Mesenchymal stem cell (in vitro differentiated cells and primary cell): ENCODE measurements at regions not wholly inside any gene's neighbourhood (a gene's known extent, or its start where the extent isn't known, plus 50 kb on each side); places are given as distances from the start of the nearest gene placed in this dataset.

Experiments used
- DNase-seq: peaks from one replicate; pipeline ENCODE4 v3.0.0-alpha.2; 2013
- H2AFZ ChIP-seq: one replicate; pipeline ENCODE4 v1.6.1; 2013; ENCODE audit warnings: low read depth, mild to moderate bottlenecking, control low read depth, inconsistent platforms, low read length, moderate library complexity
- H2AK5ac ChIP-seq: 2 replicates; pipeline ENCODE4 v1.6.1; 2013; ENCODE audit warnings: low read length, moderate library complexity, mild to moderate bottlenecking, inconsistent platforms; ENCODE audit not compliant: severe bottlenecking
- H2BK120ac ChIP-seq: one replicate; pipeline ENCODE4 v1.6.1; 2013; ENCODE audit warnings: low read depth, mild to moderate bottlenecking, inconsistent platforms, low read length, moderate library complexity
- H2BK12ac ChIP-seq, 2 experiments: one replicate each; pipeline ENCODE4 v1.6.1; 2013; ENCODE audit warnings: inconsistent platforms in 2 of 2, low read length in 2 of 2, mild to moderate bottlenecking in 2 of 2, moderate library complexity in 2 of 2, control low read depth in 1 of 2
- H2BK15ac ChIP-seq: one replicate; pipeline ENCODE4 v1.6.1; 2013; ENCODE audit warnings: mild to moderate bottlenecking, low read depth, inconsistent platforms; ENCODE audit not compliant: poor library complexity, severe bottlenecking
- H2BK5ac ChIP-seq: 2 replicates; pipeline ENCODE4 v1.6.1; 2013; ENCODE audit warnings: low read depth, mild to moderate bottlenecking, low read length, control low read depth, inconsistent platforms; ENCODE audit not compliant: poor library complexity, severe bottlenecking
- H3K14ac ChIP-seq, 2 experiments: one replicate each; pipeline ENCODE4 v1.6.1; 2013; ENCODE audit warnings: inconsistent platforms in 2 of 2, low read length in 2 of 2, control low read depth in 1 of 2, mild to moderate bottlenecking in 1 of 2, moderate library complexity in 1 of 2
- H3K18ac ChIP-seq, 2 experiments: one replicate each; pipeline ENCODE4 v1.6.1; 2013; ENCODE audit warnings: inconsistent platforms in 2 of 2, low read length in 2 of 2, control low read depth in 1 of 2, low read depth in 1 of 2, mild to moderate bottlenecking in 1 of 2
- H3K23ac ChIP-seq, 2 experiments: one replicate each; pipeline ENCODE4 v1.6.1; 2013; ENCODE audit warnings: inconsistent platforms in 2 of 2, low read length in 2 of 2, mild to moderate bottlenecking in 2 of 2, moderate library complexity in 2 of 2, control low read depth in 1 of 2
- H3K27ac ChIP-seq: 2 replicates; pipeline ENCODE4 v1.5.1; 2013; ENCODE audit warnings: mild to moderate bottlenecking, moderate library complexity, low read length, control low read depth, inconsistent platforms; ENCODE audit not compliant: poor library complexity, severe bottlenecking
- H3K27me3 ChIP-seq, 2 experiments: 2 replicates each; pipeline versions ENCODE4 v1.6.1 to v1.7.0; 2013; ENCODE audit warnings: low read length in 2 of 2, mild to moderate bottlenecking in 2 of 2, moderate library complexity in 2 of 2, control low read depth in 1 of 2, inconsistent platforms in 1 of 2; ENCODE audit not compliant: control insufficient read depth in 1 of 2, insufficient read depth in 1 of 2
- H3K36me3 ChIP-seq, 2 experiments: 2 replicates each; pipeline versions ENCODE4 v1.6.1 to v1.7.0; 2013; ENCODE audit warnings: low read length in 2 of 2, control low read depth in 1 of 2, inconsistent platforms in 1 of 2, low read depth in 1 of 2, mild to moderate bottlenecking in 1 of 2; ENCODE audit not compliant: insufficient read depth in 2 of 2, control insufficient read depth in 1 of 2
- H3K4ac ChIP-seq, 2 experiments: one replicate each; pipeline ENCODE4 v1.6.1; 2013; ENCODE audit warnings: inconsistent platforms in 2 of 2, low read length in 2 of 2, mild to moderate bottlenecking in 2 of 2, moderate library complexity in 2 of 2, control low read depth in 1 of 2, low read depth in 1 of 2
- H3K4me1 ChIP-seq: 2 replicates; pipeline ENCODE4 v1.6.1; 2013; ENCODE audit warnings: low read depth, low read length, control low read depth; ENCODE audit not compliant: control insufficient read depth, insufficient read depth
- H3K4me2 ChIP-seq: 2 replicates; pipeline ENCODE4 v1.6.1; 2013; ENCODE audit warnings: low read length, mild to moderate bottlenecking, inconsistent platforms; ENCODE audit not compliant: poor library complexity, severe bottlenecking
- H3K4me3 ChIP-seq, 2 experiments: 2 replicates each; pipeline versions ENCODE4 v1.5.1 to v1.7.0; 2013; ENCODE audit warnings: low read length in 2 of 2, mild to moderate bottlenecking in 2 of 2, control low read depth in 1 of 2, low read depth in 1 of 2; ENCODE audit not compliant: insufficient read depth in 1 of 2
- H3K79me1 ChIP-seq: replicated peaks from 2 replicates; pipeline ENCODE4 v1.6.1; 2013; ENCODE audit warnings: mild to moderate bottlenecking, control low read depth, low read length, inconsistent platforms; ENCODE audit not compliant: poor library complexity, severe bottlenecking
- H3K9ac ChIP-seq: 2 replicates; pipeline ENCODE4 v1.7.0; 2013; ENCODE audit warnings: mild to moderate bottlenecking, low read length, moderate library complexity
- H3K9me3 ChIP-seq: 2 replicates; pipeline ENCODE4 v1.7.0; 2013; ENCODE audit warnings: mild to moderate bottlenecking, low read length; ENCODE audit not compliant: control insufficient read depth
- H4K8ac ChIP-seq: one replicate; pipeline ENCODE4 v1.6.1; 2013; ENCODE audit warnings: inconsistent platforms, mild to moderate bottlenecking, low read length, moderate library complexity
- H4K91ac ChIP-seq: one replicate; pipeline ENCODE4 v1.6.1; 2013; ENCODE audit warnings: mild to moderate bottlenecking, low read length, inconsistent platforms
- WGBS: methylation state at CpG from one replicate; pipeline ENCODE4 v1.1.7; 2013; ENCODE audit warnings: mixed read lengths; 5-methylcytosine and 5-hydroxymethylcytosine counted together

DNA sequence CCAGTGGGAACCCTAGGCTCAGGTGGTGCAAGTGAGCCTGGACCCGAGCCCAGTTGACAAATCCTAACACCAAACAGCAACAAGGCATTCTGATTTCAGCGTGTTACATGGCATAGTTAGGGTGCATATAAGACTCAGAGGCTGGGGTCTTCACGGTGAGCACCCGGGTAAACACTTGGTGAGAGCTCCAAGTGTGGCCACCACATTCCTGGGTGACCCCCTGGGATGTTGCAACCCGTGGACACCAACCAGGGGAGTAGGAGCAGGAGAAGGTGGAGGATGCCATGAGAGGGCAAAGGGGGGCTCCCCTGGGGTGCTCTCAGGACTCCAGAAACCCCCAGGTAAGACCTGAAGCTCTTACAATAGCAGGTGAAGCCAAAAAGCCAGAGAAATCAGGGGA is 69.9 kb upstream of the CDH5 start:
- Histone ChIP-seq H2AFZ (no peak overlapping the region), H3K9me3 (no peaks in the 10 kb centered on the region), H3K4me3 (no peak overlapping the region), H3K18ac (no peak overlapping the region), H3K23ac (no peak overlapping the region), H3K4ac (no peak overlapping the region), H2BK120ac (no peak overlapping the region), H3K4me1 (no peaks in the 10 kb centered on the region), H3K9ac (no peak overlapping the region), H3K27me3 (peaks cover 56 to 83% of the 10 kb centered on the region in 2 experiments), H2BK12ac (no peak overlapping the region), H3K4me2 (no peak overlapping the region), H2BK5ac (no peak overlapping the region), H4K91ac (no peak overlapping the region), H3K27ac (no peak overlapping the region), H2BK15ac (no peak overlapping the region), H2AK5ac (no peak overlapping the region), H3K79me1 (no peaks in the 10 kb centered on the region), H3K14ac (no peak overlapping the region), H3K36me3 (no peaks in the 10 kb centered on the region), H4K8ac (no peak overlapping the region)
- no peak for DNase-seq
- 78% methylated on average over 5 of the region's 5 CpGs for WGBS

DNA sequence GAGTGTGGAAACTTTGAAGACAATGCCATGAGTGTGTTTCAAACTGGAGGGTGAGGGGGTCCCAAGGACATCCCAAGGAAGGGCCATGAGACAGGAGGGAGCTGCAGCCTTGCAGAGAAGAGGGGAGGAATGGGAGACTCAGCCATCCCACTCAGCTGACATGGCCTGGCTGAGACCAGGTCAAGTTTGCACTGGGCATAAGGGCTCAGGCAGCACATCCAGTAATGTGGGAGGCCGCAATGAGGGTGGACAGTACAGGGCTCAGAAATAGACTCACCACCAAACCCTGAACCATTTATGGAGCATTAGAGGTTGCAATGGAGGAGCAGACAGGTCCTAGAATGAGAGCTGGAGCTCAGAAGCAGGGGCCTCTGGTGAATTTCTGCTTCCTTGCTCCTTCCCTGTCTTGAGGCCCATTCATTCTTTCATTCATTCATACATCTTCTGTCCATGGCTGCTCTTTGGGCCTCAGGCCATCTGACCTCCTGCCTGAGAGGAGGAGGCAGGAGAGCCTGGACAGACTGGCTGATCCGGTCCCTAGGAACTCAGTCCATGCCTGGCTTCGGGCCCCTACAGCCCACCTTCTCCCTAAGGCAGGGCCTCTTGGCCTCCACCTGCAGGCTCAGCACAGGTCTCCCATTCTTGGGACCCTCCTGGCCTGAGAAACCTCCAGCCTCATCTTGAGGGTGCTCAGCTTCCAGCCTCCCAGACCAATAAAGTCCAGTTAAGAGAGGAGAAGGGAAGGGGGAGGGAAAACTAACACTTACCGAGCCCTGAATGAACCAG is 70.5 kb upstream of the CDH5 start:
- H3K4ac ChIP-seq: no peak overlapping the region
- no peak overlapping the region for H2AK5ac ChIP-seq
- no peak for DNase-seq
- H3K4me1 ChIP-seq: no peaks in the 10 kb centered on the region
- H3K36me3 ChIP-seq: no peaks in the 10 kb centered on the region
- no peak overlapping the region for H3K14ac ChIP-seq
- no peak overlapping the region for H4K8ac ChIP-seq
- WGBS: 91% methylated on average over 4 of the region's 4 CpGs
- H2AFZ ChIP-seq: no peak overlapping the region
- no peak overlapping the region for H3K18ac ChIP-seq
- no peak overlapping the region for H2BK12ac ChIP-seq
- H3K27ac ChIP-seq: no peak overlapping the region
- no peak overlapping the region for H3K9ac ChIP-seq
- H2BK5ac ChIP-seq: no peak overlapping the region
- H3K79me1 ChIP-seq: no peaks in the 10 kb centered on the region
- peaks cover 56 to 82% of the 10 kb centered on the region in 2 experiments for H3K27me3 ChIP-seq
- no peak overlapping the region for H2BK120ac ChIP-seq
- H3K9me3 ChIP-seq: no peaks in the 10 kb centered on the region
- H3K23ac ChIP-seq: no peak overlapping the region
- no peak overlapping the region for H3K4me2 ChIP-seq
- no peak overlapping the region for H3K4me3 ChIP-seq
- H4K91ac ChIP-seq: no peak overlapping the region
- H2BK15ac ChIP-seq: no peak overlapping the region

DNA sequence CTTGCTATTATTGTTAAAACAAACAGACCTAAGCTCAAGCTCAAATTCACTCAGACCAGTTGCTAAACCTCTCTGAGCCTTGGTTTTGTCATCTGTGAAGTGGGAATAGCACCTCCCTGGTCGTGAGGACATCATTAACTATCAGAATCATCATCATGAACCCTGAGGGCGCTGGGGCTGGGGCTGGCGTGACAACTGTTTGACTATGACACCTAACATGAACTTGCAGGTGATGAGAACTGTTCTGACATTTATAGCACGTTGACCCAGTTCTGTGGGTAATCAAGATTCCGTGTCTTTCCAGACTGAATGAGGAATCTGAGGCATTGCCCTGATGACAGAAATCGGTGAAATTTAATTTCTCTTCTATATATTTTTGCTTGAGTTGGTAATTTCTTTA is 71.3 kb upstream of the CDH5 start:
- DNase-seq: no peak
- Histone ChIP-seq H3K27me3 (peaks cover 49 to 74% of the 10 kb centered on the region in 2 experiments), H3K9me3 (no peaks in the 10 kb centered on the region), H3K4me1 (no peaks in the 10 kb centered on the region), H2BK15ac (no peak overlapping the region), H3K27ac (no peak overlapping the region), H3K23ac (no peak overlapping the region), H3K4ac (no peak overlapping the region), H3K18ac (no peak overlapping the region), H3K14ac (no peak overlapping the region), H3K9ac (no peak overlapping the region), H3K36me3 (no peaks in the 10 kb centered on the region), H3K4me2 (no peak overlapping the region), H2AK5ac (no peak overlapping the region), H4K91ac (no peak overlapping the region), H2BK5ac (no peak overlapping the region), H4K8ac (no peak overlapping the region), H2BK120ac (no peak overlapping the region), H3K4me3 (no peak overlapping the region), H3K79me1 (no peaks in the 10 kb centered on the region), H2AFZ (no peak overlapping the region), H2BK12ac (no peak overlapping the region)
- 87% methylated on average over 5 of the region's 6 CpGs for WGBS

DNA sequence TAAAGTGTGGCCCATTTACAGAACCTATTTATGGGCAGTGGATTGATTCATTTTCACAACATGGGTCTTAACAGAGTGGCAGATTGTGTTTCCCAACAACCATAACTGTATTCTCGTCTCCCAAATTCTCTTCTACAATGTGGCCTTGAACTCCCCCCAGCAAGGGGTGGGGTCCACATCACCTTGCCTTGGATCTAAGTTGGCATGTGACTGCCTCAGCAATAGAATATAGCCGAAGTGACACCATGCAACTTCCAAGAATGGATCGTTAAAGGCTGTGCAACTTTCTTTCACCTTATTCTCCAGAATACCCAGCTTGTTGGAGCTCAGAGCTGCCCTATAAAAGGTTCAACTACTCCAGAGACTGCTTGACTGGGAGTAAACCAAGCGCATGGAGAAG is 72.0 kb upstream of the CDH5 start:
- Histone ChIP-seq H3K36me3 (no peaks in the 10 kb centered on the region), H3K27ac (no peak overlapping the region), H2BK120ac (no peak overlapping the region), H2BK12ac (no peak overlapping the region), H3K27me3 (peaks cover 46 to 68% of the 10 kb centered on the region in 2 experiments), H3K14ac (no peak overlapping the region), H3K9me3 (no peaks in the 10 kb centered on the region), H2AK5ac (no peak overlapping the region), H2BK15ac (no peak overlapping the region), H3K4me1 (no peaks in the 10 kb centered on the region), H3K4me2 (no peak overlapping the region), H3K9ac (no peak overlapping the region), H3K18ac (no peak overlapping the region), H4K8ac (no peak overlapping the region), H3K79me1 (no peaks in the 10 kb centered on the region), H3K4ac (no peak overlapping the region), H4K91ac (no peak overlapping the region), H2BK5ac (no peak overlapping the region), H2AFZ (no peak overlapping the region), H3K4me3 (no peak overlapping the region), H3K23ac (no peak overlapping the region)
- 92% methylated on average over 4 of the region's 4 CpGs for WGBS
- DNase-seq: no peak
